Vagina (tissue), 2 donors: ENCODE measurements at regions not wholly inside any gene's neighbourhood (a gene's known extent, or its start where the extent isn't known, plus 50 kb on each side); places are given as distances from the start of the nearest gene placed in this dataset.

Source experiments
- POLR2A ChIP-seq, 2 donors: fragments of 450-650 bp; IDR thresholded peaks; one replicate each; pipeline ENCODE4 v1.6.1; 2017; ENCODE audit warnings: antibody characterized with exemption in 2 of 2, mild to moderate bottlenecking in 2 of 2, moderate library complexity in 2 of 2
- POLR2AphosphoS5 ChIP-seq, 2 donors: sonication (generic); formaldehyde crosslinking; IDR thresholded peaks; one replicate each; pipeline ENCODE4 v1.9.0; 2017; ENCODE audit warnings: antibody characterized with exemption in 2 of 2, mild to moderate bottlenecking in 2 of 2, low read depth in 1 of 2; ENCODE audit not compliant: insufficient read depth in 1 of 2
- TF ChIP-seq, protein P1 (sequence below), 3 experiments: fragments of 450-650 bp in 2 of 3; fragments of 200-600 bp in 1 of 3; sonication (generic) in 1 of 3; IDR thresholded peaks; one replicate each; pipeline ENCODE4 v1.5.1; 2017 to 2019; ENCODE audit warnings: antibody characterized with exemption in 3 of 3, mild to moderate bottlenecking in 2 of 3, moderate library complexity in 2 of 3

DNA sequence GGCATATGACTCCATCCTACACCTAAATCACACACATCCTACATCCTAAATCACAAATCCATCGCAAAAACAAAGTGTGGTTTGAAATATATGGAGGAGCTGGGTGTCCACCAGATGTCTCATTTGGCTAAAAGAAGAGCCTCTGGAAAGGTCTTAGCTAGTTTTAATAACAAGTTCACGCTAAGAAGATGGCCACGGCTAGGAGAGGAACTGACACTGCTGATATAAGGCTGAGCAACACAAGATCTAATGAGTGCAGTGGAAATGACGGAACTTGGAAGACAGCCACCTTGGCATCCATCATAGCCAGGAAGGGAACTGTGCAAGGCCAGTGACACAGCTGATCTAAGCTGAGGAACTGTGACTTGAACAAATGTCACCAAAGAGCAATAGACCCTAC lies 60.0 kb upstream of the AGAP1 start:
- TF ChIP-seq POLR2A (IDR thresholded peaks at IDR 0.05) = no peak
- TF ChIP-seq, protein P1, sequence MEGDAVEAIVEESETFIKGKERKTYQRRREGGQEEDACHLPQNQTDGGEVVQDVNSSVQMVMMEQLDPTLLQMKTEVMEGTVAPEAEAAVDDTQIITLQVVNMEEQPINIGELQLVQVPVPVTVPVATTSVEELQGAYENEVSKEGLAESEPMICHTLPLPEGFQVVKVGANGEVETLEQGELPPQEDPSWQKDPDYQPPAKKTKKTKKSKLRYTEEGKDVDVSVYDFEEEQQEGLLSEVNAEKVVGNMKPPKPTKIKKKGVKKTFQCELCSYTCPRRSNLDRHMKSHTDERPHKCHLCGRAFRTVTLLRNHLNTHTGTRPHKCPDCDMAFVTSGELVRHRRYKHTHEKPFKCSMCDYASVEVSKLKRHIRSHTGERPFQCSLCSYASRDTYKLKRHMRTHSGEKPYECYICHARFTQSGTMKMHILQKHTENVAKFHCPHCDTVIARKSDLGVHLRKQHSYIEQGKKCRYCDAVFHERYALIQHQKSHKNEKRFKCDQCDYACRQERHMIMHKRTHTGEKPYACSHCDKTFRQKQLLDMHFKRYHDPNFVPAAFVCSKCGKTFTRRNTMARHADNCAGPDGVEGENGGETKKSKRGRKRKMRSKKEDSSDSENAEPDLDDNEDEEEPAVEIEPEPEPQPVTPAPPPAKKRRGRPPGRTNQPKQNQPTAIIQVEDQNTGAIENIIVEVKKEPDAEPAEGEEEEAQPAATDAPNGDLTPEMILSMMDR (IDR thresholded peaks at IDR 0.05) = peak in 1 of 3 experiments; percentile 24
- no peak for TF ChIP-seq POLR2AphosphoS5 (IDR thresholded peaks at IDR 0.05; ENCODE audit: insufficient read depth in 1 of 2, low read depth in 1 of 2)
